Erythroblast (primary cell): ENCODE measurements at regions not wholly inside any gene's neighbourhood (a gene's known extent, or its start where the extent isn't known, plus 50 kb on each side); places are given as distances from the start of the nearest gene placed in this dataset.

Experiments used
- GATA1 ChIP-seq: IDR thresholded peaks from 2 replicates; pipeline ENCODE4 v1.6.1; 2011; ENCODE audit warnings: low read depth, mild to moderate bottlenecking, control low read depth, low read length, moderate library complexity
- POLR2A ChIP-seq: IDR thresholded peaks from 2 replicates; pipeline ENCODE4 v1.6.1; 2011; ENCODE audit warnings: mild to moderate bottlenecking, low read length

- TF ChIP-seq POLR2A = no peak
- no peak for TF ChIP-seq GATA1
Observed at GRCh38 chr4:122053186-122053585, 98.9 kb upstream of the BLTP1 start.
